DOHH2 (cell line): ENCODE measurements at regions not wholly inside any gene's neighbourhood (a gene's known extent, or its start where the extent isn't known, plus 50 kb on each side); places are given as distances from the start of the nearest gene placed in this dataset.

Experiments
- CTCF ChIP-seq: fragments of 200-600 bp; sonication (generic); IDR thresholded peaks from one replicate; pipeline ENCODE4 v1.5.1; 2014; ENCODE audit warnings: antibody characterized with exemption, mild to moderate bottlenecking, low read depth, low read length; ENCODE audit not compliant: poor library complexity, severe bottlenecking
- EZH2phosphoT487 ChIP-seq: fragments of 200-600 bp; sonication (generic); IDR thresholded peaks from 2 replicates; pipeline ENCODE4 v1.6.1; 2017; ENCODE audit warnings: borderline replicate concordance, mild to moderate bottlenecking, antibody characterized with exemption, low read length, moderate library complexity, mixed read lengths

DNA sequence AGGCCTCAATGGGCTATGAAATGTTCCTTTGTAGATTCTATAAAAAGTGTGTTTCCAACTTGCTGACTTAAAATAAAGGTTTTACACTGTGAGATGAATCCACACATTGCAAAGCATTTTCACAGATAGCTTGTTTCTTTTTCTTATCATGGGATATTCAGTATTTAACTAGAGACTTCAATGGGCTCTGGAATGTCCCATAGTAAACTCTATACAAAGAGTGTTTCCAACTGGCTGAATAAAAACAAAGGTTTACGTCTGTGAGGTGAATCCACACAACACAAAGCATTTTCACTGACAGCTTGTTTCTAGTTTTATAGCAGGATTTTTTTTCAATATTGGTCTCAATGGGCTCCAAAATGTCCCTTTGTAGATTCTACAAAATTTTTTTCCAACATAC, 550.1 kb downstream of the KCNJ18 start:
- no peak for TF ChIP-seq CTCF
- no peak for TF ChIP-seq EZH2phosphoT487
